GM18868 (cell line): ENCODE measurements at regions not wholly inside any gene's neighbourhood (a gene's known extent, or its start where the extent isn't known, plus 50 kb on each side); places are given as distances from the start of the nearest gene placed in this dataset.

ENCODE experiments used
- ATAC-seq: cut with Tn5 transposase; IDR thresholded peaks from one replicate; pipeline ENCODE4 v1.9.1; 2021; ENCODE audit warnings: mild to moderate bottlenecking, moderate library complexity; ENCODE audit not compliant: unreplicated experiment

GRCh38 chr12:114742363-114742762 lies 58.4 kb upstream of the TBX3 start:
- ATAC-seq: no peak

GRCh38 chr12:114741940-114742339 lies 58.0 kb upstream of the TBX3 start:
- no peak for ATAC-seq

- no peak for ATAC-seq
Measured at GRCh38 chr12:114740448-114740847, 56.5 kb upstream of the TBX3 start.

- ATAC-seq: no peak
Measured at GRCh38 chr12:114738460-114739184, 54.6 kb upstream of the TBX3 start.

- no peak for ATAC-seq
Measured at GRCh38 chr12:114735680-114736374, 51.9 kb upstream of the TBX3 start.

GRCh38 chr12:114735011-114735410 lies 51.0 kb upstream of the TBX3 start:
- ATAC-seq: no peak

- ATAC-seq: no peak
Measured at GRCh38 chr12:114733919-114734318, 49.9 kb upstream of the TBX3 start.
